ENCODE measurements at regions not wholly inside any gene's neighbourhood (a gene's known extent, or its start where the extent isn't known, plus 50 kb on each side); places are given as distances from the start of the nearest gene placed in this dataset.

GRCh38 chr6:125567407-125567806 lies 182.0 kb upstream of the HEY2 start:
- WGBS (ENCODE audit: low lambda C conversion rate): 5% methylated on average over 1 of the region's 1 CpG
- no peaks in the 10 kb centered on the region for H3K79me2 ChIP-seq (ENCODE audit: insufficient read depth)
- H3F3A ChIP-seq (replicated peaks; ENCODE audit: insufficient read depth): no peaks in the 10 kb centered on the region
- H3K4me1 ChIP-seq (ENCODE audit: control insufficient read depth in 1 of 2, insufficient read depth in 2 of 2, low read depth in 1 of 2, low read length in 1 of 2): no peaks in the 10 kb centered on the region
- ChIA-PET CTCF (interaction anchor here (1.2 kb wide), 1 partner anchor 191 kb away, joined by 3 read pairs; no protein-coding TSS in a partner anchor), POLR2A (no interaction called here)
- H3K27me3 ChIP-seq (ENCODE audit: insufficient read depth): no peaks in the 10 kb centered on the region
- no peaks in the 10 kb centered on the region for H3K36me3 ChIP-seq (replicated peaks in 1 of 2; ENCODE audit: control insufficient read depth in 1 of 2, insufficient read depth in 2 of 2, low read length in 1 of 2)
- H3K9me2 ChIP-seq: no peaks in the 10 kb centered on the region
- no peak for DNase-seq
- TF ChIP-seq REST (IDR thresholded peaks at IDR 0.05; ENCODE audit: low read depth, low read length) (no peak), RCOR1 (IDR thresholded peaks at IDR 0.05; ENCODE audit: low read length) (no peak), SIN3A (IDR thresholded peaks at IDR 0.05; ENCODE audit: borderline replicate concordance, low read depth, low read length) (no peak), FOSL2 (IDR thresholded peaks at IDR 0.05; ENCODE audit: borderline replicate concordance, low read depth) (no peak), MAX (IDR thresholded peaks at IDR 0.05; ENCODE audit: low read depth) (no peak), EZH2phosphoT487 (IDR thresholded peaks at IDR 0.05; ENCODE audit: borderline replicate concordance, low read depth) (no peak), SMC3 (IDR thresholded peaks at IDR 0.05; ENCODE audit: low read depth, low read length) (no peak), NFIC (IDR thresholded peaks at IDR 0.05; ENCODE audit: borderline replicate concordance) (no peak), USF2 (IDR thresholded peaks at IDR 0.05; ENCODE audit: borderline replicate concordance, low read depth, low read length) (no peak), RXRA (IDR thresholded peaks at IDR 0.05; ENCODE audit: borderline replicate concordance, low read depth) (no peak), RAD21 (IDR thresholded peaks at IDR 0.05; ENCODE audit: low read length) (no peak), USF1 (IDR thresholded peaks at IDR 0.05; ENCODE audit: borderline replicate concordance, low read depth) (no peak), ZBTB33 (IDR thresholded peaks at IDR 0.05; ENCODE audit: borderline replicate concordance, low read depth) (no peak), ELF1 (IDR thresholded peaks at IDR 0.05) (no peak), FOXM1 (IDR thresholded peaks at IDR 0.05; ENCODE audit: low read depth) (no peak), TCF12 (IDR thresholded peaks at IDR 0.05) (no peak), POLR2AphosphoS5 (IDR thresholded peaks at IDR 0.05; ENCODE audit: low read depth, low read length) (no peak), YY1 (IDR thresholded peaks at IDR 0.05; ENCODE audit: low read depth) (no peak), MEF2A (IDR thresholded peaks at IDR 0.05; ENCODE audit: borderline replicate concordance, low read depth) (no peak)
- H3K27ac ChIP-seq (ENCODE audit: low read depth in 2 of 2, low read length in 1 of 2): no peak overlapping the region
- no peaks in the 10 kb centered on the region for H3K9me3 ChIP-seq
- H4K20me1 ChIP-seq (ENCODE audit: insufficient read depth): no peaks in the 10 kb centered on the region
- no peak overlapping the region for H2AFZ ChIP-seq (ENCODE audit: low read depth)
- no peak overlapping the region for H3K4me2 ChIP-seq
- no peak overlapping the region for H3K4me3 ChIP-seq (ENCODE audit: low read depth in 2 of 2, low read length in 1 of 2)
- H3K9ac ChIP-seq: no peak overlapping the region
